ENCODE measurements at regions not wholly inside any gene's neighbourhood (a gene's known extent, or its start where the extent isn't known, plus 50 kb on each side); places are given as distances from the start of the nearest gene placed in this dataset.

DNA sequence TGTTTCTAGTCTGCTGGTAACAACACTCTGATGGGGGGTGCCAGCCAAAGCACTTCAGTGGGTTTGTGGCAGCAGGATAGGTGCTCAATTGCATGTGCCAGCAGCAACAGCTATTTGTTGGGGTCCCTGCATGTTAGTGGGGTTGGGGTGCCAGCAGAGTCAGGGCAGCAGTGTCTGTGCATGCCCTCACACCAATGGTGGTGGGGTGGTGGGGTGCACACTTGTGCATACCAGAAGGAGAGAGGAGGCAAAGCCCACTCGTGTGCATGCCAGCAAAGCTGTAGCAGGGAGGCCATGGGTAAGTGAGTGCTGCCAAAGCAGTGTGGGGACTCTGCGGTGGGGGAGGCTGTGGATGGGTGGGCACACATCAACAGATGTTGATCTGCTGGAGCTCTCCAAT is 232.2 kb downstream of the GABRG2 start:
- Histone ChIP-seq H3K4me2 (no peak overlapping the region), H3K9me3 (peaks cover 20% of the 10 kb centered on the region), H3K4me1 (no peaks in the 10 kb centered on the region), H3K27ac (no peak overlapping the region), H3K36me3 (no peaks in the 10 kb centered on the region), H4K20me1 (no peaks in the 10 kb centered on the region), H3K27me3 (no peaks in the 10 kb centered on the region), H3K4me3 (no peak overlapping the region), H3K9ac (no peak overlapping the region)
- TF ChIP-seq Cebpa-rat (IDR thresholded peaks at IDR 0.05): no peak

DNA sequence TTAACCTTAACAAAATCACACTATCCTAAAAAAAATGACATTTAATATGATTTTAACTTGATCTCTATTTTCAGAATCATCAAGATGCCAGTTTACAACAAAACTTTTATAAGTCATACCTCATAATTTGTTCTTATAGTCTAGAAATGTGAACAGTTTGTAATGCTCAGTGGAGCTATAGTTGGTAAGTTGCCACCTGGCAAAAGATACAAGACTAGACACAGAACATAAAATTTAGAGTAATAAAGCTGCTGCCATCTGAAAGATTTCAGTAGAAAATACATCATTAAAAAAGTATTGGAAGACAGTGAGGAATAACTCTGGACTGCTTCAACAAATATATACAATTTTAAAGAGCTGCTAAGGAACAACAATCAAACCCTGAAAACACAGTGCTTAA is 233.8 kb downstream of the GABRG2 start:
- H3K36me3 ChIP-seq: no peaks in the 10 kb centered on the region
- H3K9ac ChIP-seq: no peak overlapping the region
- TF ChIP-seq Cebpa-rat (IDR thresholded peaks at IDR 0.05): no peak
- H3K4me3 ChIP-seq: no peak overlapping the region
- H3K4me1 ChIP-seq: no peaks in the 10 kb centered on the region
- no peak overlapping the region for H3K4me2 ChIP-seq
- peaks cover 20% of the 10 kb centered on the region for H3K9me3 ChIP-seq
- H3K27ac ChIP-seq: no peak overlapping the region
- H3K27me3 ChIP-seq: no peaks in the 10 kb centered on the region
- no peaks in the 10 kb centered on the region for H4K20me1 ChIP-seq

DNA sequence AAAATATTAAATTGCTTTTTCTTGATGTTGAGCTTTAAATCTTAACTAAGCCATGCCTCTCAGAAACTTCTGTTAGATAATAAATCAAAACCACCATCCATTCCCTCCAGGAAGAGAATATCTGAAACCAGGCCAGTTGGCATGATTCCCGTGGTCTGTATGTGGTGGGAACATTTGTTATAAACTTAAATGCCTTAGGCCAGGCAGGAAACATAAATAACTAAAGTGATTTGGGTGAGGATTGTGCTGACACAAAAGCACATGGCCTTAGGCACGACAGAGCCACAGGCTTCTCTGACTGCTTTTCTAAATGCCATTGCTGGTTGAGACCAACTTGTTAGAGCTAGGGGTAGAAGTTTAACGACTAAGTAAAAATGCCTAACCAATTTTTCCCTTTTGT is 255.9 kb downstream of the GABRG2 start:
- no peak for TF ChIP-seq Cebpa-rat (IDR thresholded peaks at IDR 0.05)
- Histone ChIP-seq H3K27me3 (no peaks in the 10 kb centered on the region), H4K20me1 (no peaks in the 10 kb centered on the region), H3K4me2 (no peak overlapping the region), H3K9me3 (peaks cover 7% of the 10 kb centered on the region), H3K27ac (no peak overlapping the region), H3K4me1 (no peaks in the 10 kb centered on the region), H3K4me3 (no peak overlapping the region), H3K9ac (no peak overlapping the region), H3K36me3 (no peaks in the 10 kb centered on the region)

DNA sequence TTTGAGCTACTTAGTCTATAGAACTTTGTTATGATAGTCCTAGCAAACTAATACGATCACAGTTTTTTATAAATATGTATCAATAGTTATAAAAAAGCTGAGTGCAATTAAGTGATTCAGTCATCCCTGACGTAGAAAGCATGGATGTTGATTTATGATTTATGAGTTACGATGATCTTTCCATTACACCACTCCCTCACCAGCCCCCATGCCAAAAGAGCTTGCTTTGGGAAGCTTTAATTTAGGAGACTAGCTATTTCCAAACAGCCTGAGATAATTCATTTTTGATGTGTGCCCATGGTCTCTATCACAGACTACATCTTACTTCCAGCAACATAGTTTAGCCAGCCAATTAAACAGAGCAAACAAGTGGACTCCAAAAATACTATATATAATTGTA is 256.8 kb downstream of the GABRG2 start:
- no peak overlapping the region for H3K27ac ChIP-seq
- H3K4me2 ChIP-seq: no peak overlapping the region
- H3K36me3 ChIP-seq: no peaks in the 10 kb centered on the region
- no peaks in the 10 kb centered on the region for H3K9me3 ChIP-seq
- H4K20me1 ChIP-seq: no peaks in the 10 kb centered on the region
- H3K9ac ChIP-seq: no peak overlapping the region
- H3K4me3 ChIP-seq: no peak overlapping the region
- TF ChIP-seq Cebpa-rat (IDR thresholded peaks at IDR 0.05): no peak
- H3K27me3 ChIP-seq: no peaks in the 10 kb centered on the region
- no peaks in the 10 kb centered on the region for H3K4me1 ChIP-seq

DNA sequence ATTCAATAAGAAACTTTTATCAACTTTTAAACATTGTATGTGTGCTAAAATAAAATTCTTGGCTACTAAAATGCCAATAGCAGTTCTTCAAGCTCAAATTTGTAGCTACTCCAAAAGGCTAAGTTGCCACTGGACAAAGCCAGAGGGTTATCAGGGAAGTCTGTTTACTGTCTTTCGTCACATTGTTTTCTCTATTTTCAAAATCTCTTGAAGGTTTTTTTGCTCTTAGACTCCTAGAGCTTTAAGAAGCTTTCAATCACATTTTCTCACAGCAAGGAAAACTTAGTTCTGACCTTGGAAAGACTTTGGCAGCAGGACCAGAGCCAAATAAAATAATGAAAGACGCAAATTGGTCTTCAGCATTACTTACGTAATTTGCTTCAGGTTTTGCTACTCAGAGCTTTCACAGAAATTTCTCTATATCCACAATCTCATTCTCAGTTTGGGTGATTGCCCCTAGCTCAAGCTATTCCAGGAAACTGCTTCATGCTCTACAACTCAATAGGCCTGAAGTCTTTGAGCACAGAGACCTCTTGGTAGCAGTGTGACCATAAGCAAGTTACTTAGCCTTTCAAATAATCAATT is 257.7 kb downstream of the GABRG2 start:
- Histone ChIP-seq H3K9ac (no peak overlapping the region), H4K20me1 (no peaks in the 10 kb centered on the region), H3K27ac (no peak overlapping the region), H3K4me1 (no peaks in the 10 kb centered on the region), H3K4me2 (no peak overlapping the region), H3K4me3 (no peak overlapping the region), H3K27me3 (no peaks in the 10 kb centered on the region), H3K36me3 (no peaks in the 10 kb centered on the region), H3K9me3 (no peaks in the 10 kb centered on the region)
- no peak for TF ChIP-seq Cebpa-rat (IDR thresholded peaks at IDR 0.05)

DNA sequence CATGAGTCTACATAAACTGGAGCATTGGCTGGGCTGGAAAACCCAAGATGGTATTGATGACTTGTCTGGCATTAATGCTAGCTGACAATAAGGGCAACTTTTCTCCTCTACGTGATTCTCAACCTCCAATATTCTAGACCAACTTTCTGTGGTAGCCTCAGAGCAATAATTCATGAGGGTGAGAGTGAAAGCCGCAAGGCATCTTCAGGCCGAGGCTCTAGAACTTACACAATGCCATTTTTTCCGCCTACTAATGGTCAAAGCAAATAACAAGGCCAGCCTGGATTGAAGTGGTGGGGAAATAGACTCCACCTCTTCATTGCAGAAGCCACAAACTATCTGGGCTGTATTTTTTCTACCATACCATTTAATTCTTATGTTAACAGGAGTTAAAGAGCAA is 267.4 kb downstream of the GABRG2 start:
- Histone ChIP-seq H3K27me3 (no peaks in the 10 kb centered on the region), H3K27ac (no peak overlapping the region), H3K4me3 (no peak overlapping the region), H4K20me1 (no peaks in the 10 kb centered on the region), H3K9me3 (no peaks in the 10 kb centered on the region), H3K4me1 (no peaks in the 10 kb centered on the region), H3K36me3 (no peaks in the 10 kb centered on the region), H3K4me2 (no peak overlapping the region), H3K9ac (no peak overlapping the region)
- no peak for TF ChIP-seq Cebpa-rat (IDR thresholded peaks at IDR 0.05)

DNA sequence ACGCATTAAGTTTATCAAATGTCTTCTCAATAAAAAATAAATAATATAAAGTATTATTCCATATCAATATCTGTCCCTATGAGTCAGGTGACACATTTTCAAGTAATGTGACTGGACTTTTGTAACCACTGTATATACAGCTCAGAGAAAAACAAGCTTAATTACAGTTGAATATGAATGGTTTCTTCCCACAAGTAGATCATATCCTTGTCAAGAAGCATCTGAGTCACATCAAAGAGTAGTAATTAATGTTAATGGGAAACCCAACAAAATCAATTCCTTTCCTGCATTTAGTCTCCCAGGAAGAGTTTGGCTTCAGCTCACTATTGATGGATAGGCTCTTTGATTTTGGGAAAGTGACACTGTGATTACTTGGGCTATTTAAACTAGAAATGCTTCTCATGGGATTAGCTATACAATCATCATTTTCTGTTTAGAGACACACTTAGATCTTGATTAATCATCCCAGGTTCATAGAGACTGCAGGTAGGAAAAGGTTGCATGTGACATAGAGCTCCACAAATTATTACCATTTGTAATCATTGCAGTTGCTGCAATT is 292.9 kb downstream of the GABRG2 start:
- Histone ChIP-seq H3K9me3 (no peaks in the 10 kb centered on the region; the same call in 1 of the 2 replicates), H4K20me1 (no peaks in the 10 kb centered on the region), H3K27ac (no peak overlapping the region), H3K4me1 (no peaks in the 10 kb centered on the region), H3K27me3 (no peaks in the 10 kb centered on the region), H3K4me2 (no peak overlapping the region), H3K9ac (no peak overlapping the region), H3K36me3 (no peaks in the 10 kb centered on the region), H3K4me3 (no peak overlapping the region)
- no peak for TF ChIP-seq Cebpa-rat (IDR thresholded peaks at IDR 0.05)

DNA sequence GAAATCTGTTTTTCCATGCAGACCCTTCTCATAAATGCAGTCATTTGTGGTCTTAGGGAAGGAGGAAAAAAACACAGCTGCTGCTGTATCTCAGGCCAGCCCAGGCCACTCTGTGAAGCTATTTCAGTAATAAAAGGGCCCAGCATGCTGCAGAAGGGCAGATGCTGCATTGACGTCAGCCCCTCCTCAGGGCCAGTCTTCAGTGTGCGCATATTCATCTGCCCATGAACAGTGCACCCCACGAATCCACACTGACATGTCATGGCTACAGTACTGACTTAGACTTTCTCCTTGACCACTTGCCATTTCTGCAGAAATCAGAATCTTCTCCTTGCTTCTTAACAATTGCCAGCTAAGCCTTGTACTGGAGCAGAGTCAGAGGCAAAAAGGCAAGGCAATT is 304.7 kb downstream of the GABRG2 start:
- TF ChIP-seq Cebpa-rat (IDR thresholded peaks at IDR 0.05): no peak
- H3K36me3 ChIP-seq: 0 out of 2 replicates have a peak, but pooled peaks cover 5% of the 10 kb centered on the region
- H3K27me3 ChIP-seq: no peaks in the 10 kb centered on the region
- H4K20me1 ChIP-seq: no peaks in the 10 kb centered on the region
- no peak overlapping the region for H3K9ac ChIP-seq
- H3K4me1 ChIP-seq: no peaks in the 10 kb centered on the region
- H3K4me3 ChIP-seq: no peak overlapping the region
- peaks cover 22% of the 10 kb centered on the region for H3K9me3 ChIP-seq
- H3K4me2 ChIP-seq: no peak overlapping the region
- H3K27ac ChIP-seq: no peak overlapping the region

DNA sequence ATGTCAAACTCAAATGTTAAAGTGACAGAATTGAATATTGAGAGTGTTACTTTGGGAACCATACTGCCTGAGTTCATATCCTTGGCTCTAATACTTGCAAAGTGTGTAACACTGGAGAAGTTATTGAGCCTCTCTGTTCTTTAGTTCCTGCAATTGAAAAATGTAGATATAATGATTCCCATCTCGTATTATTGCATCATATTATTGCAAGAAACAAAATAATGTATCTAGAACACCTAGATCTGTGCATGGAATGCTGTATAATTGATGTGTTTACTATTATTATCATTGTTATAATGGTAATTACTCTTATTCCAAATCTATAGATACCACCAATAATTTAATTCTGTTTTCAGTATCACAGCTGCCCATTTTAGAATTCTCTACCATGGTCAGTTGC is 310.3 kb downstream of the GABRG2 start:
- Histone ChIP-seq H3K4me2 (no peak overlapping the region), H3K9me3 (no peaks in the 10 kb centered on the region), H3K36me3 (no peaks in the 10 kb centered on the region), H3K27ac (no peak overlapping the region), H4K20me1 (no peaks in the 10 kb centered on the region), H3K4me3 (no peak overlapping the region), H3K4me1 (no peaks in the 10 kb centered on the region), H3K27me3 (no peaks in the 10 kb centered on the region), H3K9ac (no peak overlapping the region)
- no peak for TF ChIP-seq Cebpa-rat (IDR thresholded peaks at IDR 0.05)

DNA sequence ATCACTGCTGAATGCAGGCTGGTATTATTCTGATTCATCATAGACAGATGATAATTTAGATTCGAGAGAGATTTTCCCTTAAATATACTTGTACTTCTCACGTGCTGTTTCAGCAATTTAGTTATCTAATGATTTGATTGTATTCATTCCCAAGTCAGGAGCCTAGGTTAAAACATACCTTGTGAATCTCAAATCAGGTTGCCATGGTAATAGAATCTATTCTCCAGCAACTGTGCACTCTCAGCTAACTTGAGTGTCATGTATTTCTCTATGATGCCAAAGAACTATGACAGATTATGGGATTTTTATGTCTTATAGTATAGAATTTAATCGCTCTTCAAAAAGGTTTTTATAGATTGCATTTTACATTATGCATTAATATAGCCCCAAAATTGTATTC is 315.3 kb downstream of the GABRG2 start:
- Histone ChIP-seq H3K9me3 (no peaks in the 10 kb centered on the region), H3K27me3 (no peaks in the 10 kb centered on the region), H3K4me3 (no peak overlapping the region), H3K9ac (no peak overlapping the region), H3K4me1 (no peaks in the 10 kb centered on the region), H4K20me1 (no peaks in the 10 kb centered on the region), H3K36me3 (no peaks in the 10 kb centered on the region), H3K4me2 (no peak overlapping the region), H3K27ac (no peak overlapping the region)
- no peak for TF ChIP-seq Cebpa-rat (IDR thresholded peaks at IDR 0.05)

DNA sequence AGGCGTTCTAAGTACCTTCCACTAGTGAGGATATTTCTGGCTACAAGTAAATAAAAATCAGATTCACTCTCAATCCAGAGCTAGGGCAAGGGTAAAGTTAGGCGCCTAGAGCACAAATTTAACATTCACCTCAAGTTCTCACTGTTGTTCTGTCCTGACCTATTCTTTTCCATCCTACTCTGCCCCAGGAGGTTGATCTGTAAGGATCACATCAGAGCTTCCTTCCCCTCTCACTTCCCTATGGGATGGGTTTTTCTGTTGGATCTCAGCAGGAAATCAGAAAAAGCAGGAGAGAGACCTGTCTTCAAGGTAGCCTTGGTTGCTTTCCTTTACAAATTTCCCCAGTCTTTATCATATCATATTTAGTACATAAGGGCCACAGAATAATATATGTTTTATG is 316.7 kb downstream of the GABRG2 start:
- Histone ChIP-seq H3K9ac (no peak overlapping the region), H3K27me3 (no peaks in the 10 kb centered on the region), H3K36me3 (no peaks in the 10 kb centered on the region), H4K20me1 (no peaks in the 10 kb centered on the region), H3K4me2 (no peak overlapping the region), H3K4me1 (no peaks in the 10 kb centered on the region), H3K4me3 (no peak overlapping the region), H3K9me3 (no peaks in the 10 kb centered on the region), H3K27ac (no peak overlapping the region)
- TF ChIP-seq Cebpa-rat (IDR thresholded peaks at IDR 0.05): no peak
